Keratinocyte (primary cell): ENCODE measurements at regions not wholly inside any gene's neighbourhood (a gene's known extent, or its start where the extent isn't known, plus 50 kb on each side); places are given as distances from the start of the nearest gene placed in this dataset.

Source experiments
- DNase-seq: peaks from one replicate; pipeline ENCODE4 v3.0.0-alpha.2; 2011; ENCODE audit warnings: low read depth, missing footprints, low spot score
- FAIRE-seq: peaks from 2 replicates; lab custom pipeline; 2011; peaks lifted over from hg19 to GRCh38; lab: Jason Lieb, UNC
- H2AFZ ChIP-seq: 2 replicates; pipeline ENCODE4 v1.6.0; 2012; ENCODE audit warnings: low read length, control low read depth, inconsistent platforms; ENCODE audit not compliant: control insufficient read depth
- H3K27ac ChIP-seq: 2 replicates; pipeline ENCODE4 v1.5.1; 2011; ENCODE audit warnings: low read length; ENCODE audit not compliant: control insufficient read depth, insufficient read depth
- H3K27me3 ChIP-seq: 3 replicates; pipeline ENCODE4 v1.6.0; 2011; ENCODE audit warnings: low read length; ENCODE audit not compliant: control insufficient read depth, insufficient read depth; ENCODE audit errors: extremely low read depth
- H3K36me3 ChIP-seq, 2 experiments: 2 replicates in 1 of 2; 3 replicates in 1 of 2; pipeline ENCODE4 v1.5.1; 2011; ENCODE audit warnings: low read length in 2 of 2, mild to moderate bottlenecking in 1 of 2; ENCODE audit not compliant: control insufficient read depth in 2 of 2, insufficient read depth in 2 of 2; ENCODE audit errors: extremely low read depth in 1 of 2
- H3K4me1 ChIP-seq: 3 replicates; pipeline ENCODE4 v1.5.1; 2011; ENCODE audit warnings: low read length; ENCODE audit not compliant: control insufficient read depth, insufficient read depth; ENCODE audit errors: extremely low read depth
- H3K4me2 ChIP-seq: 3 replicates; pipeline ENCODE4 v1.6.0; 2011; ENCODE audit warnings: low read depth, low read length; ENCODE audit not compliant: control insufficient read depth, insufficient read depth; ENCODE audit errors: extremely low read depth
- H3K4me3 ChIP-seq, 3 experiments: fragments of 200-600 bp in 1 of 3; sonication (generic) in 1 of 3; 2 replicates in 2 of 3; 3 replicates in 1 of 3; pipeline ENCODE4 v1.5.1; 2011 to 2016; ENCODE audit warnings: low read length in 3 of 3, mild to moderate bottlenecking in 3 of 3, control low read depth in 2 of 3, inconsistent platforms in 1 of 3, low read depth in 1 of 3, mixed read lengths in 1 of 3, mixed run types in 1 of 3, moderate library complexity in 1 of 3; ENCODE audit not compliant: control insufficient read depth in 2 of 3, insufficient read depth in 2 of 3; ENCODE audit errors: extremely low read depth in 1 of 3
- H3K79me2 ChIP-seq: 2 replicates; pipeline ENCODE4 v1.6.0; 2012; ENCODE audit warnings: low read length; ENCODE audit not compliant: control insufficient read depth, insufficient read depth
- H3K9ac ChIP-seq: 3 replicates; pipeline ENCODE4 v1.6.0; 2011; ENCODE audit warnings: low read length; ENCODE audit not compliant: control insufficient read depth, insufficient read depth; ENCODE audit errors: extremely low read depth
- H3K9me1 ChIP-seq: 3 replicates; pipeline ENCODE4 v1.6.0; 2011; ENCODE audit warnings: low read length; ENCODE audit not compliant: control insufficient read depth, insufficient read depth; ENCODE audit errors: extremely low read depth
- H3K9me3 ChIP-seq: 2 replicates; pipeline ENCODE4 v1.5.1; 2012; ENCODE audit warnings: low read depth, low read length; ENCODE audit not compliant: control insufficient read depth
- H4K20me1 ChIP-seq: 3 replicates; pipeline ENCODE4 v1.6.0; 2011; ENCODE audit warnings: low read length; ENCODE audit not compliant: control insufficient read depth, insufficient read depth; ENCODE audit errors: extremely low read depth
- CTCF ChIP-seq, 3 experiments: IDR thresholded peaks in 1 of 3; conservative IDR thresholded peaks in 1 of 3; optimal IDR thresholded peaks in 1 of 3; 2 replicates in 2 of 3; 3 replicates in 1 of 3; pipeline versions ENCODE3 to v1.5.1; 2011; ENCODE audit warnings: low read length in 3 of 3, mild to moderate bottlenecking in 3 of 3, moderate library complexity in 2 of 3, control low read depth in 1 of 3, inconsistent platforms in 1 of 3; ENCODE audit not compliant: insufficient read depth in 2 of 3; ENCODE audit errors: extremely low read depth in 1 of 3
- dilution Hi-C: fragments of 300-500 bp; cut with MboI; formaldehyde crosslinking; loops from one replicate; pipeline ENCODE4 v1.7.0; 2020; ENCODE audit warnings: low sequenced_read_pairs; ENCODE audit not compliant: extremely low pct_ligation_motif_present
- small RNA-seq, 3 experiments: library from RNA; depleted of rRNA; stranded (forward); fragments of <200 nt; gene quantifications; one replicate each; pipeline ENCODE3, GENCODE V24; 2012; ENCODE audit warnings: low read depth in 3 of 3, low replicate concordance in 1 of 3; ENCODE audit not compliant: insufficient read length in 3 of 3

- dilution Hi-C loops: no loop called here
- Histone ChIP-seq H3K4me1 (no peaks in the 10 kb centered on the region), H3K4me2 (no peak overlapping the region), H3K9ac (no peak overlapping the region), H3K36me3 (no peaks in the 10 kb centered on the region), H3K9me1 (no peaks in the 10 kb centered on the region), H4K20me1 (no peaks in the 10 kb centered on the region), H3K27me3 (no peaks in the 10 kb centered on the region), H3K4me3 (no peak overlapping the region), H3K27ac (no peak overlapping the region), H3K79me2 (no peaks in the 10 kb centered on the region), H3K9me3 (no peaks in the 10 kb centered on the region), H2AFZ (no peak overlapping the region)
- no peak for TF ChIP-seq CTCF (optimal IDR thresholded peaks at IDR 0.05 in 1 of 3, IDR thresholded peaks at IDR 0.05 in 1 of 3, conservative IDR thresholded peaks at IDR 0.05 in 1 of 3; ENCODE audit: extremely low read depth in 1 of 3, insufficient read depth in 2 of 3, low read length in 3 of 3)
- DNase-seq (no peak), FAIRE-seq (no peak)
These were observed 51.9 kb upstream of the REG3G start for GRCh38 chr2:78973630-78974029.

Small RNAs in the stretch of these regions (small RNA-seq; reads per million reads assigned to genes)
- gene RNU6-812P: 0 reads per million in 3 experiments
- 0 reads per million in 3 experiments for gene RNU6-827P
